ENCODE measurements at regions not wholly inside any gene's neighbourhood (a gene's known extent, or its start where the extent isn't known, plus 50 kb on each side); places are given as distances from the start of the nearest gene placed in this dataset.

GRCh38 chr6:142500250-142500786 lies 198.5 kb downstream of the ADGRG6 start:
- no peak for DNase-seq
- no peak overlapping the region for H3K27ac ChIP-seq (ENCODE audit: insufficient read depth, low read length, poor library complexity, severe bottlenecking)
- H3K9me3 ChIP-seq (ENCODE audit: control insufficient read depth, low read length): no peaks in the 10 kb centered on the region
- no peak overlapping the region for H3K4me3 ChIP-seq (ENCODE audit: insufficient read depth, low read depth, low read length, poor library complexity, severe bottlenecking)
- H3K27me3 ChIP-seq (replicated peaks; ENCODE audit: control insufficient read depth, insufficient read depth, low read length, poor library complexity, severe bottlenecking): no peaks in the 10 kb centered on the region
- no peaks in the 10 kb centered on the region for H3K4me1 ChIP-seq (ENCODE audit: control insufficient read depth, insufficient read depth, low read length, poor library complexity, severe bottlenecking)
- H3K36me3 ChIP-seq (ENCODE audit: control insufficient read depth, insufficient read depth, low read length): no peaks in the 10 kb centered on the region

GRCh38 chr6:142501795-142502194 lies 200.0 kb downstream of the ADGRG6 start:
- Histone ChIP-seq H3K27ac (ENCODE audit: insufficient read depth, low read length, poor library complexity, severe bottlenecking) (no peak overlapping the region), H3K9me3 (ENCODE audit: control insufficient read depth, low read length) (no peaks in the 10 kb centered on the region), H3K4me3 (ENCODE audit: insufficient read depth, low read depth, low read length, poor library complexity, severe bottlenecking) (no peak overlapping the region), H3K36me3 (ENCODE audit: control insufficient read depth, insufficient read depth, low read length) (no peaks in the 10 kb centered on the region), H3K4me1 (ENCODE audit: control insufficient read depth, insufficient read depth, low read length, poor library complexity, severe bottlenecking) (no peaks in the 10 kb centered on the region), H3K27me3 (replicated peaks; ENCODE audit: control insufficient read depth, insufficient read depth, low read length, poor library complexity, severe bottlenecking) (no peaks in the 10 kb centered on the region)
- no peak for DNase-seq

- Histone ChIP-seq H3K36me3 (ENCODE audit: control insufficient read depth, insufficient read depth, low read length) (no peaks in the 10 kb centered on the region), H3K27ac (ENCODE audit: insufficient read depth, low read length, poor library complexity, severe bottlenecking) (no peak overlapping the region), H3K4me1 (ENCODE audit: control insufficient read depth, insufficient read depth, low read length, poor library complexity, severe bottlenecking) (no peaks in the 10 kb centered on the region), H3K27me3 (replicated peaks; ENCODE audit: control insufficient read depth, insufficient read depth, low read length, poor library complexity, severe bottlenecking) (no peaks in the 10 kb centered on the region), H3K4me3 (ENCODE audit: insufficient read depth, low read depth, low read length, poor library complexity, severe bottlenecking) (no peak overlapping the region), H3K9me3 (ENCODE audit: control insufficient read depth, low read length) (no peaks in the 10 kb centered on the region)
- no peak for DNase-seq
These were observed 205.3 kb downstream of the ADGRG6 start for GRCh38 chr6:142507065-142507464.

GRCh38 chr6:142510211-142510610 lies 208.4 kb downstream of the ADGRG6 start:
- Histone ChIP-seq H3K4me1 (ENCODE audit: control insufficient read depth, insufficient read depth, low read length, poor library complexity, severe bottlenecking) (no peaks in the 10 kb centered on the region), H3K9me3 (ENCODE audit: control insufficient read depth, low read length) (no peaks in the 10 kb centered on the region), H3K27ac (ENCODE audit: insufficient read depth, low read length, poor library complexity, severe bottlenecking) (no peak overlapping the region), H3K36me3 (ENCODE audit: control insufficient read depth, insufficient read depth, low read length) (no peaks in the 10 kb centered on the region), H3K27me3 (replicated peaks; ENCODE audit: control insufficient read depth, insufficient read depth, low read length, poor library complexity, severe bottlenecking) (no peaks in the 10 kb centered on the region), H3K4me3 (ENCODE audit: insufficient read depth, low read depth, low read length, poor library complexity, severe bottlenecking) (no peak overlapping the region)
- no peak for DNase-seq

GRCh38 chr6:142518126-142518525 lies 216.3 kb downstream of the ADGRG6 start:
- Histone ChIP-seq H3K27me3 (replicated peaks; ENCODE audit: control insufficient read depth, insufficient read depth, low read length, poor library complexity, severe bottlenecking) (no peaks in the 10 kb centered on the region), H3K36me3 (ENCODE audit: control insufficient read depth, insufficient read depth, low read length) (no peaks in the 10 kb centered on the region), H3K9me3 (ENCODE audit: control insufficient read depth, low read length) (no peaks in the 10 kb centered on the region), H3K27ac (ENCODE audit: insufficient read depth, low read length, poor library complexity, severe bottlenecking) (no peak overlapping the region), H3K4me1 (ENCODE audit: control insufficient read depth, insufficient read depth, low read length, poor library complexity, severe bottlenecking) (no peaks in the 10 kb centered on the region), H3K4me3 (ENCODE audit: insufficient read depth, low read depth, low read length, poor library complexity, severe bottlenecking) (no peak overlapping the region)
- DNase-seq: no peak

GRCh38 chr6:142518761-142519160 lies 217.0 kb downstream of the ADGRG6 start:
- H3K4me3 ChIP-seq (ENCODE audit: insufficient read depth, low read depth, low read length, poor library complexity, severe bottlenecking): no peak overlapping the region
- H3K36me3 ChIP-seq (ENCODE audit: control insufficient read depth, insufficient read depth, low read length): no peaks in the 10 kb centered on the region
- H3K27ac ChIP-seq (ENCODE audit: insufficient read depth, low read length, poor library complexity, severe bottlenecking): no peak overlapping the region
- no peaks in the 10 kb centered on the region for H3K9me3 ChIP-seq (ENCODE audit: control insufficient read depth, low read length)
- no peaks in the 10 kb centered on the region for H3K27me3 ChIP-seq (replicated peaks; ENCODE audit: control insufficient read depth, insufficient read depth, low read length, poor library complexity, severe bottlenecking)
- DNase-seq: no peak
- no peaks in the 10 kb centered on the region for H3K4me1 ChIP-seq (ENCODE audit: control insufficient read depth, insufficient read depth, low read length, poor library complexity, severe bottlenecking)

GRCh38 chr6:142521791-142522190 lies 220.0 kb downstream of the ADGRG6 start:
- no peak overlapping the region for H3K27ac ChIP-seq (ENCODE audit: insufficient read depth, low read length, poor library complexity, severe bottlenecking)
- no peaks in the 10 kb centered on the region for H3K4me1 ChIP-seq (ENCODE audit: control insufficient read depth, insufficient read depth, low read length, poor library complexity, severe bottlenecking)
- no peaks in the 10 kb centered on the region for H3K36me3 ChIP-seq (ENCODE audit: control insufficient read depth, insufficient read depth, low read length)
- DNase-seq: no peak
- no peaks in the 10 kb centered on the region for H3K27me3 ChIP-seq (replicated peaks; ENCODE audit: control insufficient read depth, insufficient read depth, low read length, poor library complexity, severe bottlenecking)
- no peak overlapping the region for H3K4me3 ChIP-seq (ENCODE audit: insufficient read depth, low read depth, low read length, poor library complexity, severe bottlenecking)
- H3K9me3 ChIP-seq (ENCODE audit: control insufficient read depth, low read length): no peaks in the 10 kb centered on the region

GRCh38 chr6:142523515-142524375 lies 221.9 kb downstream of the ADGRG6 start:
- H3K9me3 ChIP-seq (ENCODE audit: control insufficient read depth, low read length): no peaks in the 10 kb centered on the region
- no peaks in the 10 kb centered on the region for H3K4me1 ChIP-seq (ENCODE audit: control insufficient read depth, insufficient read depth, low read length, poor library complexity, severe bottlenecking)
- no peaks in the 10 kb centered on the region for H3K27me3 ChIP-seq (replicated peaks; ENCODE audit: control insufficient read depth, insufficient read depth, low read length, poor library complexity, severe bottlenecking)
- no peak overlapping the region for H3K4me3 ChIP-seq (ENCODE audit: insufficient read depth, low read depth, low read length, poor library complexity, severe bottlenecking)
- H3K27ac ChIP-seq (ENCODE audit: insufficient read depth, low read length, poor library complexity, severe bottlenecking): no peak overlapping the region
- no peaks in the 10 kb centered on the region for H3K36me3 ChIP-seq (ENCODE audit: control insufficient read depth, insufficient read depth, low read length)
- no peak for DNase-seq

GRCh38 chr6:142530566-142530965 lies 228.8 kb downstream of the ADGRG6 start:
- Histone ChIP-seq H3K36me3 (ENCODE audit: control insufficient read depth, insufficient read depth, low read length) (no peaks in the 10 kb centered on the region), H3K9me3 (ENCODE audit: control insufficient read depth, low read length) (no peaks in the 10 kb centered on the region), H3K4me1 (ENCODE audit: control insufficient read depth, insufficient read depth, low read length, poor library complexity, severe bottlenecking) (no peaks in the 10 kb centered on the region), H3K4me3 (ENCODE audit: insufficient read depth, low read depth, low read length, poor library complexity, severe bottlenecking) (no peak overlapping the region), H3K27ac (ENCODE audit: insufficient read depth, low read length, poor library complexity, severe bottlenecking) (no peak overlapping the region), H3K27me3 (replicated peaks; ENCODE audit: control insufficient read depth, insufficient read depth, low read length, poor library complexity, severe bottlenecking) (no peaks in the 10 kb centered on the region)
- DNase-seq: no peak

- H3K36me3 ChIP-seq (ENCODE audit: control insufficient read depth, insufficient read depth, low read length): no peaks in the 10 kb centered on the region
- DNase-seq: no peak
- no peaks in the 10 kb centered on the region for H3K9me3 ChIP-seq (ENCODE audit: control insufficient read depth, low read length)
- no peaks in the 10 kb centered on the region for H3K4me1 ChIP-seq (ENCODE audit: control insufficient read depth, insufficient read depth, low read length, poor library complexity, severe bottlenecking)
- H3K27me3 ChIP-seq (replicated peaks; ENCODE audit: control insufficient read depth, insufficient read depth, low read length, poor library complexity, severe bottlenecking): no peaks in the 10 kb centered on the region
- no peak overlapping the region for H3K4me3 ChIP-seq (ENCODE audit: insufficient read depth, low read depth, low read length, poor library complexity, severe bottlenecking)
- no peak overlapping the region for H3K27ac ChIP-seq (ENCODE audit: insufficient read depth, low read length, poor library complexity, severe bottlenecking)
These were observed 229.9 kb downstream of the ADGRG6 start for GRCh38 chr6:142531727-142532126.

Measured in effector memory CD4-positive, alpha-beta T cell (primary cell).